PC-3 (cell line): ENCODE measurements at regions not wholly inside any gene's neighbourhood (a gene's known extent, or its start where the extent isn't known, plus 50 kb on each side); places are given as distances from the start of the nearest gene placed in this dataset.

Source experiments
- ATAC-seq: fragments of 200-7000 bp; cut with Tn5 transposase; 2 replicates; pipeline ENCODE4 v1.9.1; 2020; ENCODE audit warnings: mild to moderate bottlenecking, moderate library complexity
- BruUV-seq: library from RNA; stranded (reverse); fragments of 400-500 nt; replicated peaks from 2 replicates; lab custom pipeline; 2021; lab: Mats Ljungman, UMichigan
- CTCF ChIA-PET: fragments of 300-600 bp; sonication (Branson Sonifier 250); formaldehyde crosslinking; loops from one replicate; lab custom pipeline; 2022; ENCODE audit warnings: antibody characterized with exemption; lab: Charles Lee
- POLR2A ChIA-PET: fragments of 300-600 bp; sonication (Branson Sonifier 250); formaldehyde crosslinking; loops from one replicate; lab custom pipeline; 2022; ENCODE audit warnings: antibody characterized with exemption; ENCODE audit not compliant: unreplicated experiment; lab: Charles Lee
- DNase-seq: peaks from one replicate; pipeline ENCODE4 v3.0.0-alpha.2; 2015
- H2AFZ ChIP-seq: fragments of 300-600 bp; sonication (generic); 2 replicates; pipeline ENCODE4 v1.6.0; 2016; ENCODE audit warnings: antibody characterized with exemption, low read length
- H3F3A ChIP-seq: fragments of 300-600 bp; sonication (generic); one replicate; pipeline ENCODE4 v1.6.0; 2017; ENCODE audit warnings: antibody characterized with exemption, low read length, control low read depth, mild to moderate bottlenecking; ENCODE audit not compliant: unreplicated experiment
- H3K27ac ChIP-seq: fragments of 300-600 bp; sonication (generic); 2 replicates; pipeline ENCODE4 v1.5.1; 2016; ENCODE audit warnings: mild to moderate bottlenecking, low read length
- H3K27me3 ChIP-seq: fragments of 300-600 bp; sonication (generic); 2 replicates; pipeline ENCODE4 v1.6.1; 2016; ENCODE audit warnings: low read length, mixed read lengths
- H3K36me3 ChIP-seq: fragments of 300-600 bp; sonication (generic); 2 replicates; pipeline ENCODE4 v1.6.1; 2016; ENCODE audit warnings: low read depth, mixed run types, low read length, mixed read lengths
- H3K4me1 ChIP-seq: fragments of 300-600 bp; sonication (generic); 2 replicates; pipeline ENCODE4 v1.5.1; 2016; ENCODE audit warnings: low read length; ENCODE audit not compliant: insufficient read depth
- H3K4me2 ChIP-seq: fragments of 300-600 bp; sonication (generic); 2 replicates; pipeline ENCODE4 v1.6.0; 2016; ENCODE audit warnings: low read length
- H3K4me3 ChIP-seq: fragments of 300-600 bp; sonication (generic); 2 replicates; pipeline ENCODE4 v1.5.1; 2016; ENCODE audit warnings: mild to moderate bottlenecking, low read length, mixed read lengths
- H3K79me2 ChIP-seq: fragments of 300-600 bp; sonication (generic); 2 replicates; pipeline ENCODE4 v1.6.1; 2017; ENCODE audit warnings: low read length, mixed read lengths
- H3K9ac ChIP-seq: fragments of 300-600 bp; sonication (generic); 2 replicates; pipeline ENCODE4 v1.6.0; 2016; ENCODE audit warnings: mild to moderate bottlenecking, low read length
- H3K9me2 ChIP-seq: fragments of 300-600 bp; sonication (generic); replicated peaks from 2 replicates; pipeline ENCODE4 v1.6.1; 2016; ENCODE audit warnings: mixed run types, low read length, mixed read lengths
- H3K9me3 ChIP-seq: fragments of 300-600 bp; sonication (generic); 2 replicates; pipeline ENCODE4 v1.6.1; 2016; ENCODE audit warnings: low read length, mixed read lengths
- H4K20me1 ChIP-seq: fragments of 300-600 bp; sonication (generic); 2 replicates; pipeline ENCODE4 v1.6.1; 2016; ENCODE audit warnings: low read length, mixed read lengths
- EZH2 ChIP-seq: fragments of 300-600 bp; sonication (generic); IDR thresholded peaks from one replicate; pipeline ENCODE4 v1.6.1; 2017; ENCODE audit warnings: antibody characterized with exemption, mild to moderate bottlenecking, low read length; ENCODE audit not compliant: unreplicated experiment
- EZH2phosphoT487 ChIP-seq: fragments of 300-600 bp; sonication (generic); IDR thresholded peaks from 2 replicates; pipeline ENCODE4 v1.6.1; 2018; ENCODE audit warnings: mild to moderate bottlenecking, antibody characterized with exemption, low read length, borderline replicate concordance
- intact Hi-C: fragments of 100-400 bp; cut with micrococcal nuclease; formaldehyde crosslinking; loops from 2 replicates; pipeline ENCODE4 v1.9.0; 2023
- TF ChIP-seq, protein P1 (sequence below): fragments of 300-600 bp; sonication (generic); conservative IDR thresholded peaks from 2 replicates; pipeline ENCODE4 v1.5.1; 2017; ENCODE audit warnings: antibody characterized with exemption, low read depth, mild to moderate bottlenecking, low read length

DNA sequence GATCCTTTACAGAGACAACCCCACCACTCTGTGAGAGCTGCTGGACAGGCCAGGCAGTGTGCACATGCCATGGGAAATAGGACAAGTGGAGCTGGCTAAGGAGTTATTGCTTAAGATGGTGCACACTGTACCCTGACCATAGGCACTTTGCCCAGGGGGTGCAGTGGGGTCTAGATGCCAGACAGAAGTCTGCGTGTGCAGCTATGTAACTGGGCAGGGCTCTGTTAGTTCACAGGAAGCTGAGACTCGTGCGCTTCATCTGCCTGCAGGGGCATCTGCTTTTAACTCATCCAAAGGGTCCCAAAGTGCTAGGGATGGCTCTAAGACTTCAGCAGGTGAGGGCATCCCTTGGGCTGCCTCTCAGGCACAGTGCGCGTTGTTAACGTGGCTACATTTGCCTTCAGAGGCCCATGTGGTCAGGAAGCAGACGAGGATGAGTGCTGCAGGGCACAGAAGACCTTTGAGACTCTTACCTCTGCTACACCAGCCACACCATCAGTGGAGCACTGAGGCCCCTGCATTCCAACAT, 77.7 kb upstream of the GPR26 start:
- ChIA-PET POLR2A (no interaction called here), CTCF (no interaction called here)
- Histone ChIP-seq H3K4me2 (no peak overlapping the region), H3K9ac (no peak overlapping the region), H3K27ac (no peak overlapping the region), H3K4me3 (no peak overlapping the region), H3F3A (no peaks in the 10 kb centered on the region), H2AFZ (no peak overlapping the region), H3K79me2 (no peaks in the 10 kb centered on the region), H3K9me3 (no peaks in the 10 kb centered on the region), H3K4me1 (no peaks in the 10 kb centered on the region), H4K20me1 (no peaks in the 10 kb centered on the region), H3K36me3 (no peaks in the 10 kb centered on the region), H3K9me2 (no peaks in the 10 kb centered on the region), H3K27me3 (peaks cover 5% of the 10 kb centered on the region)
- ATAC-seq: no peak
- no TSS peak for BruUV-seq
- DNase-seq: no peak
- TF ChIP-seq, protein P1, sequence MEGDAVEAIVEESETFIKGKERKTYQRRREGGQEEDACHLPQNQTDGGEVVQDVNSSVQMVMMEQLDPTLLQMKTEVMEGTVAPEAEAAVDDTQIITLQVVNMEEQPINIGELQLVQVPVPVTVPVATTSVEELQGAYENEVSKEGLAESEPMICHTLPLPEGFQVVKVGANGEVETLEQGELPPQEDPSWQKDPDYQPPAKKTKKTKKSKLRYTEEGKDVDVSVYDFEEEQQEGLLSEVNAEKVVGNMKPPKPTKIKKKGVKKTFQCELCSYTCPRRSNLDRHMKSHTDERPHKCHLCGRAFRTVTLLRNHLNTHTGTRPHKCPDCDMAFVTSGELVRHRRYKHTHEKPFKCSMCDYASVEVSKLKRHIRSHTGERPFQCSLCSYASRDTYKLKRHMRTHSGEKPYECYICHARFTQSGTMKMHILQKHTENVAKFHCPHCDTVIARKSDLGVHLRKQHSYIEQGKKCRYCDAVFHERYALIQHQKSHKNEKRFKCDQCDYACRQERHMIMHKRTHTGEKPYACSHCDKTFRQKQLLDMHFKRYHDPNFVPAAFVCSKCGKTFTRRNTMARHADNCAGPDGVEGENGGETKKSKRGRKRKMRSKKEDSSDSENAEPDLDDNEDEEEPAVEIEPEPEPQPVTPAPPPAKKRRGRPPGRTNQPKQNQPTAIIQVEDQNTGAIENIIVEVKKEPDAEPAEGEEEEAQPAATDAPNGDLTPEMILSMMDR: no peak
- TF ChIP-seq EZH2phosphoT487 (no peak), EZH2 (no peak)
- intact Hi-C loops: no loop called here

GRCh38 chr10:123595661-123596060, 70.5 kb upstream of the GPR26 start:
- BruUV-seq: no TSS peak
- no peaks in the 10 kb centered on the region for H3K27me3 ChIP-seq
- DNase-seq: no peak
- H2AFZ ChIP-seq: no peak overlapping the region
- no peaks in the 10 kb centered on the region for H3K36me3 ChIP-seq
- POLR2A ChIA-PET: no interaction called here
- H3K27ac ChIP-seq: no peak overlapping the region
- no peak for ATAC-seq
- no peaks in the 10 kb centered on the region for H3F3A ChIP-seq
- no peak overlapping the region for H3K9ac ChIP-seq
- H3K9me3 ChIP-seq: no peaks in the 10 kb centered on the region
- no peaks in the 10 kb centered on the region for H3K4me1 ChIP-seq
- CTCF ChIA-PET: no interaction called here
- intact Hi-C loops: no loop called here
- no peaks in the 10 kb centered on the region for H3K79me2 ChIP-seq
- no peaks in the 10 kb centered on the region for H3K9me2 ChIP-seq
- H3K4me2 ChIP-seq: no peak overlapping the region
- H4K20me1 ChIP-seq: no peaks in the 10 kb centered on the region
- no peak overlapping the region for H3K4me3 ChIP-seq
- TF ChIP-seq EZH2phosphoT487: no peak
- TF ChIP-seq, protein P1: no peak
- TF ChIP-seq EZH2: no peak

DNA sequence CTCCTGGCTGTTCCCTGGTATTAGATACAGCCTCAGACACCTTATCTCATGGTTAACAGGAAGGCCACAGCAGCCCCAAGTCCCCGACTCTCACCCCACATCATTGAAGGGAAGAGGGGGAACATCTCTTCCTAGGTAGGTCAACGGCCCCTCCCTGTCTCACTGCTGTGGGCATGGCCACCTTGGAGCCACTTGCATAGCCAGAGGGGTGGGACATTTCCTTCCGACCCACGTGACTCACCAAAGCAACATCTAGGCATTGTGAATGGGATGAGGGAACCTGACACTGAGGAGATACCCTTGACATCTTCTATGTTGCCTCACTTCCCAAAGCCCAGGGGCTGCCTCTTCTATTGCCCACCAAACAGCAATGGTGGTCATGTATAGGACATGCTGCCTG, 68.5 kb upstream of the GPR26 start:
- Histone ChIP-seq H3F3A (no peaks in the 10 kb centered on the region), H3K36me3 (no peaks in the 10 kb centered on the region), H3K9ac (no peak overlapping the region), H2AFZ (no peak overlapping the region), H3K9me2 (no peaks in the 10 kb centered on the region), H3K4me3 (no peak overlapping the region), H3K4me1 (no peaks in the 10 kb centered on the region), H3K27ac (no peak overlapping the region), H3K27me3 (no peaks in the 10 kb centered on the region), H3K9me3 (no peaks in the 10 kb centered on the region), H3K79me2 (no peaks in the 10 kb centered on the region), H3K4me2 (no peak overlapping the region), H4K20me1 (no peaks in the 10 kb centered on the region)
- TF ChIP-seq EZH2 (no peak), EZH2phosphoT487 (no peak)
- ATAC-seq (no peak), DNase-seq (no peak)
- CTCF ChIA-PET: no interaction called here
- POLR2A ChIA-PET: no interaction called here
- intact Hi-C loops: no loop called here
- BruUV-seq: no TSS peak
